NCI-H345 treated with DMSO at 0.1 percent for 48 hours (cell line): ENCODE measurements at regions not wholly inside any gene's neighbourhood (a gene's known extent, or its start where the extent isn't known, plus 50 kb on each side); places are given as distances from the start of the nearest gene placed in this dataset.

Experiments
- DNase-seq: peaks from one replicate; lab custom pipeline; 2025; ENCODE audit not compliant: unreplicated experiment; lab: John Stamatoyannopoulos, UW

DNA sequence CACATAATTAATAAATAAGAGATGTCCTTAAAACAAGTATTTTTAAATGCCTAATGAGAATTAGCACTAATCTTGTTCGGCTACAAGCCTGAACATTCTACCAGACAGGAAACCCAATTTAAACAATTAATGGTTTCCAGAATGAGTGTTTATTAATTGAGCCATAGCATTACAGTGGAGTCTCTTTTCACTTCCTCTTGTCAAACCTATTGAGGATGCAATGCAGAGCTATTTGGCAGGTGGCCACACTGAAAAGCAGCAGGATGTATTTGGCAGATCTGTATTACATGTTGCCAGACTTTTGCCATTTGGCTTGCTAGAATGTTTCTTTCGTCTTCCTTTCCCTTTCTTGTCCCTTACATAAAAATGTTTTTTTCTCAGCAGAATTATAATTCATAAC, 475.2 kb upstream of the MARCKS start:
- DNase-seq: peak; percentile 4

DNA sequence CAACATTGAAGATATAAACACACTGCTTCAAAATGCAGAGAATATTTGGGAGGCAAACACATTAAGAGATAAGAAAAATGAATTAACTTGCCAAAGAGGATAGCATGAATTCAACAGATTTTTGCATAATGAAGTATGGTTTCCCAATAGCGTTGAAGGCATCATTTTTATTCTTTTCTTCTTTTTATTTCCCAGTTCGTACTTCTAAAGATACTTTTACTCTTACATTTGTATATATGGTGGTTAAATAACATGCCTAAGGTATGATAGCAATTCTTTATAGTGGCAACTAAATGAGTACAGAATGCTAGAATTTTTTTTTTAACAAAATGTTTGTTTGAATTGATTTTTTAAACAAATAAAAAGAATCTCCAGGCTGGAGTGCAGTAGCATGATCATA, 473.4 kb upstream of the MARCKS start:
- no peak for DNase-seq

DNA sequence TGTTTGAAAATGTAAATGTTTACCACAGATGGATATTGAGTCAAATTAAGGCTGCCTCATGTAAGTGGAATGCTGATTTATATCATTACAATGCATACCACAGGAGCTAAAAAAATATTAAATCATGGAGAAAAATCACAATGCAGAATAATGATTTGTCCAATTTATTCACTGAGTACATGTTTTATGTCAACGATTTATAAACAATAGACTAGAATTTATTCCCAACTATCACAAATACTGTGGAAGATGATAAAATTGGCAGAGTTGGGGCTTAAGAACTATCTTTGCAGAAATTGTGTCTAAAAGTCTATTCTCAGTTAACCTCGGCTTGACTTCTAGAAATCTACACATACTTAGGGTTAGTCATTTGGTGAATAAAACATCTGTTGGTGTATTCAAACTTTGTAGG, 472.1 kb upstream of the MARCKS start:
- DNase-seq: no peak

- DNase-seq: no peak
These were observed 468.1 kb upstream of the MARCKS start for GRCh38 chr6:113388996-113389395.

DNA sequence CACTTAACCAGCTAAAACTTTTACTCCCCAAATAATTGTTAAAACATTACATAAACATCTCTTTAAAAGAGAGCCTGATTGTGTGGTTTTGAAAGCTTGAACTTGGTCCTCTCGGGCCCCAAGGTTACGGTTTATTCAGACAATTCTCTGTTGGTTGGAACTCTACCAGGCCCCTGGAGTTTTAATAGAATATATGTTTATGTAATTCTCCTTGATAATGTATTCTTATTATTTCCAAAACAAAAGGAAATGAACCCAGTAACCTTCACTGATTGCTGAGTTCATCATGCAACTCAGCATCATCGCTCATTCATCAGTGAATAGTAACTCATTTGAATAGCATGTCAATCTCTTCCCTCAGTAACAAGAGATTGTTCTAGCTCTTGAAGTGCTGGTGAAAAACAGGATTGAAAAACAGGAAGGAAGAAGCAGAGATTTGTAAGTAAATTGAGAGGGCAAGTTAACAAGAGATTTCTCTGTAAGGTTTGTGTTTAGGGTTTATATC, 464.5 kb upstream of the MARCKS start:
- DNase-seq: no peak

DNA sequence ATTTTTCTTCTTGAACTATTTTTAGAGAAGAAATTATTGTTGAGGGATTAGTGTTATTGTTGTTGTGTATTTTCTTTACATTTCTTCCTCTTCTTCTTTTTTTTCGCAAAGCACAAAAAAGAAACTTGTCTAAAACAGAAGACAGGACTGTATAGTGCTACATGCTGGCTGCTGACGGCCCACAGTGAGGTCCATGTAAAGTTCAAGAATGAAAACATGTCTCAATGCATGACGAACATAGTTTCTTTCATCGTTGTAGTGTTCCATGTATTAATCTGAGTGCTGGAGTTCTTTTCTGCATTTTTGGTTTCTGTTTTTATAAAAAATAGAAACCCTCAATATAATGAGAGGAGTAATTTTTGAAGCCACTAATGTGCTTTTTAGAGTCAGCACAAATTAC, 462.9 kb upstream of the MARCKS start:
- no peak for DNase-seq

- DNase-seq: no peak
These were observed 462.4 kb upstream of the MARCKS start for GRCh38 chr6:113394729-113395128.

DNA sequence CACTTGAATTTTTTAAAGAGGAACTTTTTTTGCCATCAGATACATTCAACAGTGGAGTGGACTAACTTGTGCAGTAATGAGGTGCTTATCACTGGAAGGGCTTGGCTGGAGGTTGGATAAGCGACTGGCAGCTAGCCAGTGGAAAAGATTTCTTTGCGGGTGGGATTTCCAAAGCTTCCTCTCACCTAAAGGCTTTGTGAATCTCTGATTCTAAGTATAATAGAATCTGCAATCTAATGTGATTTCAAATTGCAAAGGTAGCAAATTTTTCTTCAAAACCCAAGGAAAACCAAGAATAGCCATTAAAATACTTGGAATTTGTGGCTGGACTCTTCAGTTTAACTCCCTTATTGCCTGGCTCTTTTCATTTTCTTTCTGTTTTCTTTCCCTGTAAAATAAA, 460.4 kb upstream of the MARCKS start:
- DNase-seq: no peak

DNA sequence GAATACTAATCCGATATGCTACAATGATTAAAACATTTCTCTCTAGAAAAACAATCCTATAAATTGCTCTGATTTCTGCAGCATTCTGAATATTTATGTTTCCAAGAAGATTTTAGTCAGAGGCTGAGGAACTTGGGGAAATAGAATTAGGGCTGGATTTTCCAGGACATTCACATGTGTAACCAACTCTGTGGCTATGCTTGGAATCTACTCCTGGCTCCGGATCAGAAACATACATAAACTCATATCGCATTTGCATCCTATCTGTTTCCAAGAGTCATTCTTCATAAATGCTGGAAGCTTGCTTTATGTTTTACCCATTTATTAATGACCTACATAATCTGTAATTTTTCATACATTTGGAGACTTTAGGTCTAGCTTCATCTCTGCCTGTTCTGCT, 459.9 kb upstream of the MARCKS start:
- DNase-seq: no peak

DNA sequence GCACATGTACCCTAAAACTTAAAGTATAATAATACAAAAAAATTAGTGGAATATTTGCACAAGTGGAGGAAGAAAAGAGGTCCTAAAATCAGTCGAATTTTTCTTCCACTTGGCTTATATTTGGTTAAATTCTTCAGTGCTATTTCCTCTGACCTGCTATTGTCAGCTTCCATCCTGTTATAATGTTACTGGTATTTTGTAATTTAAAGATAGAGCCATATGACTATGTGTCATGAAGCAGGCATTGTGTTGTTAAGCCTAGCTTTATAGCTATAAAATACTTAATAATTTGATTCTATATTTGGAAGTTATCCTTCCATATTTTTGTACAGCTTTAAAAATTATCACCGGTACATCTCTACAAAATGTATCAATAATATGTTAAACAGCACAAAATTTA, 455.9 kb upstream of the MARCKS start:
- no peak for DNase-seq

DNA sequence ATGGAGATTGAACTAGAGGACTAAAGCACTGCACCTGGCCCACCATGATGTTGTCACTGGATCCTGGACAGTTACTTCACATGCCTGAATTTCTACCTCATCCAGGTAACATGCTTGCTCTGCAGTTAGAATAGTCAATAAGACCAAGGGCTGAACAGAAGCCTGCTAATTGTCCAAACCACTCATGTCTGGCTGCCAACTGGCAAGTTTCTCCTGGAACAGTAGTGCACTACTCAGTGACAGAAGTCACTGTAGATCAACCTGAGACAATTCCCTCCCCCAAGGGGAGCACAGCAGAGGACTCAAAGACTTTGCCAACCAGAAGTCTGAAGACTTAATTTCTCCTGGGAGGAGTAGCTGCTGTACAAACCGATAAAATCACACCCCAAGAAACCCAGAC, 454.6 kb upstream of the MARCKS start:
- no peak for DNase-seq

GRCh38 chr6:113403966-113404595, 453.1 kb upstream of the MARCKS start:
- no peak for DNase-seq

GRCh38 chr6:113405326-113406047, 451.7 kb upstream of the MARCKS start:
- DNase-seq: no peak

DNA sequence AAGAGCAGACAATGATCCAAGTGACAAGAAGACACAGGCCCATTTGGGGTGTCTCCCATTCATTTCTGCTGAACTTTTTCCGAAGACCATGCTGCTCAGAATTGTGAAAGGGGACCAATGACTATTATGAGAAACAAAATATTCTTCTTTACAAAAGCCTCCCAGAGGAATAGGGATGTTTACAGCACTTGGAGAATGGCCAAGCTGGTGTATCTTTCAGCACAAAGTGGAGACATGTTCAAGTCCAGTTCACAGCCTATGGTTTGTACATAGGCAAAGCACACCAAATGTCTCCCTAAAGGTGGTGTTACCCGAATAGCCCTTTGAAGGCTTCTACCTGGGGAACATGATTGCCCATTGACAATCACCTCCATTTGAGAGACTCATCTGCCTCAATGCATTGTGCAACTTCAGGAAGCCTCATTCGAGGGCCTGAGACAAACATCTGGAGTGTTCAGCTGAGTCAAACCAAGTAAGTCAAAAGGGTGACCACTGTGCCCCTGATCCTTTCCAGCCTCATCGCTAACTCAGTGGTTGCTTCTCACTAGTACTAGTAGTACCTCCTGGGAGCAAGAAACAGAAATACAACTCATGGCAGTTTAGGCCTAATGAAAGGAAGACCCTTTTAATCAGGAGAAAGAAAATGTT, 451.0 kb upstream of the MARCKS start:
- DNase-seq: no peak

DNA sequence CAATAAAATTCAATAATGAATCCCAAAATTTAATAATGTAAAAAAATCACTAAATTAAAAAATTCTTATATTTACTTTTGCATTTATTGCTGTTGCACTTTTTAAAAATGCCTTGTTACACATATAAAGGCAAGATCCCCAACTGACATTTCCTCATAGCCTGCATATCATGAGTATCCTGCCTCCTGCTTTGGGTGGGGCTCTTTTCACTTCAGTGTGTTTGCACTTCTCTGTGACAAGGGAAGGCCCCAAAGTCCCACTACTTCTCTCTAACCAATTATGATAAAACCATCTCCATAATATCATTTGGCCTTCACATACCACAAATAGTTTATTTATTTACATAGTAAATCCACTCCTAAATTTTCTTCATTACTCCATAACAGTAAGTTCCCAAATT, 446.1 kb upstream of the MARCKS start:
- DNase-seq: no peak

GRCh38 chr6:113412589-113413357, 444.4 kb upstream of the MARCKS start:
- DNase-seq: no peak

DNA sequence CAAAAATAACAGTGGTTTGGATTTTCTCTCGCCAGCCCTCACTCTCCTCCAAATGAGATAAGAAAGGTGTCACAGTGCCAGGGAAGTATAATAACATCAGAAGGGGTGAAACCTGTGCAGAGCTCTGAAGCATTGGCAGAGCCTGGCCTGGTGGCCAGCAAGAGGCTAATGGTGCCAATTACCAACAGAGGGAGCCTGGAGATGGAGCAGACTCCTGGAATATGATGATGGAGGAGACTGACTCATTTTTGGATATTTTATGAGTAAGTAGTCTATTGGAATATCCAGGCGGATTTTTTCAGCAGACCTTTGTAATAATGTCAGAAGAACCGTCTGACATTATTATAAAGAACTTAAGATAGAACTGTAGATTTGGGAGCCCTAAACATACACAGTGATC, 442.6 kb upstream of the MARCKS start:
- no peak for DNase-seq

DNA sequence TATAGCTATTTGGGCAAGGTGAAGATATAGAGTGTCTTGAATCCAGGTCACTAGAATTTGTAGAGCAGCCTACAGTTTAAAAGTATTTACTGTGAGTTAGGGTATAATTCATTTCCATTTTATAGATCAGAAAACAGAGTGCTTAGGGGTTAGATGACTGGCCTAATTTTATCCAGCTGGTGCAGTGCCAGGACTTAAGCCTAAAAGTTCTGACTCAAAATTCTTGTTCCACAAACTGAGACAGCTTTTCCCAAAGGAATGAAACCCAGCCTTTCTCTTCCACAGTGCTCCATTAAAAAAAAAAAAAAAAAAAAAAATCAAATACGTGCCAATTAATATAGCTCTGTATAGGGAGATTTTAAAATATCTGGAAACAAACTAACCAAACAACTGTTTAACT, 441.0 kb upstream of the MARCKS start:
- no peak for DNase-seq

DNA sequence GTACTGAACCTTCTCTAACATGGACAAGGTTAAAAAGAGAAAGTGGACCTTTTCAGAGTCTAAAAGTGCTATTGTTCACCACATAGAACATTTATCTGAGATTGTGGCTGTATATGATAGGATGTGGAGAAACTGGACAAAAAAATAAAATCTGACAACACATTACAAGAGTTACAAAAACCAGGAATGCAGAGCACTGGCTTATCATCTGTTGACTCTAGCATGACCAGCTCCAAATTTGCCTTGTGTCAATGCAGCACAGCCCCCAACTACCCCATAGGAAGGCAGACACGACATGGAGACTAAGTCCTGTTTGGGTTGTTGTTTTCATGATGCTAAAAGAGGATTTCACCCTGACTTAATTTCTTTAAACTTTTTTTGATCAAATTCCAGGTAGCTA, 436.9 kb upstream of the MARCKS start:
- no peak for DNase-seq

DNA sequence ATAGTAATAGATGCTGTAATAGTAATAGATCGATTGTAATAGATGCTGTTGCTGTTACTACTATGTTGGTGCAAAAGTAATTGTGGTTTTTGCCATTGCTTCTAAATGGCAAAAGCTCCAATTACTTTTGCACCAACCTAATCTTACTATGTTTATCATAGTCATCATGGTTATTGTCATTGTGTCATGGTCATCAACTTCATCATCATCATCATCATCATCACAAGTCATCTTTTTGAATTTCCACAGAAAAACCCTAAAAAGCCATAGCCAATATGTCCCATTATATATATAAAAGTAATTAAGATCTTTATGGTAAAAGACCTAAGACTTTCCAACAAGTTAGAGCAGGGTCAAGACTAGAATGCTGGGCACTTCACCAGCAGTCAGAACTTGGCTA, 435.1 kb upstream of the MARCKS start:
- no peak for DNase-seq

GRCh38 chr6:113423956-113424355, 433.2 kb upstream of the MARCKS start:
- no peak for DNase-seq
